WTC11 (cell line): ENCODE measurements at regions not wholly inside any gene's neighbourhood (a gene's known extent, or its start where the extent isn't known, plus 50 kb on each side); places are given as distances from the start of the nearest gene placed in this dataset.

Source experiments
- ATAC-seq: fragments of 200-7000 bp; cut with Tn5 transposase; 2 replicates; pipeline ENCODE4 v1.10.0; 2021; ENCODE audit warnings: mild to moderate bottlenecking, moderate library complexity
- CTCF ChIA-PET: fragments of 300-600 bp; sonication (Branson Sonifier 250); formaldehyde crosslinking; loops from one replicate; lab custom pipeline; 2021; ENCODE audit warnings: antibody characterized with exemption; lab: Charles Lee
- POLR2A ChIA-PET: fragments of 350-600 bp; sonication (Branson Sonifier 250); formaldehyde crosslinking; loops from one replicate; lab custom pipeline; 2021; ENCODE audit warnings: antibody characterized with exemption; lab: Charles Lee
- DNase-seq: peaks from one replicate; pipeline ENCODE4 v3.0.0; 2021; ENCODE audit warnings: low spot score
- H3K27ac Mint-ChIP-seq: 2 replicates; pipeline ENCODE4 v1.8.0; 2021; ENCODE audit warnings: mixed read lengths
- H3K27me3 Mint-ChIP-seq: 2 replicates; pipeline ENCODE4 v1.8.0; 2021; ENCODE audit warnings: low read depth, mild to moderate bottlenecking, moderate library complexity, mixed read lengths
- H3K36me3 Mint-ChIP-seq: 2 replicates; pipeline ENCODE4 v1.8.0; 2021; ENCODE audit warnings: mixed read lengths
- H3K4me1 Mint-ChIP-seq: 2 replicates; pipeline ENCODE4 v1.8.0; 2022; ENCODE audit warnings: mixed read lengths
- H3K4me3 Mint-ChIP-seq: 2 replicates; pipeline ENCODE4 v1.8.0; 2021; ENCODE audit warnings: mild to moderate bottlenecking, moderate library complexity, mixed read lengths
- H3K9me3 Mint-ChIP-seq: 2 replicates; pipeline ENCODE4 v1.8.0; 2021; ENCODE audit warnings: mixed read lengths
- ELF4 ChIP-seq: sonication (generic); formaldehyde crosslinking; IDR thresholded peaks from 2 replicates; pipeline ENCODE4 v1.8.1; 2022; ENCODE audit warnings: low read depth, mild to moderate bottlenecking, moderate library complexity, missing genetic modification reagents
- GRHL2 ChIP-seq: fragments of 250-450 bp; sonication (Bioruptor Pico); IDR thresholded peaks from 2 replicates; pipeline ENCODE4 v1.8.0; 2022; ENCODE audit warnings: mild to moderate bottlenecking, moderate library complexity; ENCODE audit not compliant: insufficient replicate concordance, severe bottlenecking
- MXD4 ChIP-seq: fragments of 250-450 bp; sonication (Bioruptor Pico); IDR thresholded peaks from 2 replicates; pipeline ENCODE4 v1.8.0; 2021; ENCODE audit warnings: mild to moderate bottlenecking, moderate library complexity, borderline replicate concordance
- NFATC4 ChIP-seq: fragments of 250-450 bp; sonication (Bioruptor Pico); IDR thresholded peaks from 2 replicates; pipeline ENCODE4 v1.9.0; 2021; ENCODE audit warnings: mild to moderate bottlenecking
- NR1H2 ChIP-seq: sonication (generic); formaldehyde crosslinking; IDR thresholded peaks from 2 replicates; pipeline ENCODE4 v1.9.0; 2021; ENCODE audit warnings: mild to moderate bottlenecking, moderate library complexity, missing genetic modification reagents
- RELA ChIP-seq: sonication (generic); formaldehyde crosslinking; IDR thresholded peaks from 2 replicates; pipeline ENCODE4 v1.8.1; 2022; ENCODE audit warnings: missing genetic modification reagents, mild to moderate bottlenecking, borderline replicate concordance
- ZNF317 ChIP-seq: sonication (generic); formaldehyde crosslinking; IDR thresholded peaks from 2 replicates; pipeline ENCODE4 v1.8.1; 2023; ENCODE audit warnings: low read depth, mild to moderate bottlenecking, moderate library complexity, missing genetic modification reagents, borderline replicate concordance
- TF ChIP-seq, protein P1 (sequence below): sonication (generic); formaldehyde crosslinking; IDR thresholded peaks from 2 replicates; pipeline ENCODE4 v1.8.0; 2022; ENCODE audit warnings: missing genetic modification reagents
- TF ChIP-seq, protein P2 (sequence below): sonication (generic); formaldehyde crosslinking; IDR thresholded peaks from 2 replicates; pipeline ENCODE4 v1.8.0; 2022; ENCODE audit warnings: mild to moderate bottlenecking, missing genetic modification reagents
- TF ChIP-seq, protein P3 (sequence below): fragments of 250-450 bp; sonication (Bioruptor Pico); IDR thresholded peaks from 2 replicates; pipeline ENCODE4 v1.8.0; 2021; ENCODE audit warnings: mild to moderate bottlenecking
- TF ChIP-seq, protein P4 (sequence below): fragments of 250-450 bp; sonication (Bioruptor Pico); conservative IDR thresholded peaks from 2 replicates; pipeline ENCODE4 v1.9.0; 2021; ENCODE audit warnings: mild to moderate bottlenecking
- TF ChIP-seq, protein P5 (sequence below): fragments of 250-450 bp; sonication (Bioruptor Pico); IDR thresholded peaks from 2 replicates; pipeline ENCODE4 v1.9.0; 2021; ENCODE audit warnings: mild to moderate bottlenecking, borderline replicate concordance
- TF ChIP-seq, protein P6 (sequence below): sonication (generic); formaldehyde crosslinking; IDR thresholded peaks from 2 replicates; pipeline ENCODE4 v1.8.1; 2023; ENCODE audit warnings: mild to moderate bottlenecking, missing genetic modification reagents
- TF ChIP-seq, protein P7 (sequence below): sonication (generic); formaldehyde crosslinking; IDR thresholded peaks from 2 replicates; pipeline ENCODE4 v1.8.1; 2023; ENCODE audit warnings: mild to moderate bottlenecking, moderate library complexity, missing genetic modification reagents

DNA sequence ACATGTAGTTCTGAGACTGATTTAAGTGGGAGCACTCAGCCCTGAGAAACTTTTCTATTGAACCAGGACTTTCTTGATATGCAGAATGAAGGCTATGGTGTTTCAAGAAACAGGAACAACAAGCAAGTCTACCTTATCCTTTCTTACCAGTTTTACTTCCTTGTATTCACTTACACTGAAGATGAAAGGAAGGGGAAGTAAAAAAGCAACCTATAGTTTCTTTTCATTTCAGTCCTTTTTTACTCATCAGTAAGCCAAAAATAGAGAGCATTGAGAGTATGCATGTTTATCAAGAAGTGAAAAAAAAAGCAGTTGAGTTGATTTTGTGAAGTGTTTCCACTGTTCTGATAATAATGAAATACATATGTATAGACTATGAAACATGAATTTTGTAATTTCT, 1010.3 kb downstream of the AMY1C start:
- no peak for DNase-seq
- Mint-ChIP-seq H3K4me1 (no peaks in the 10 kb centered on the region), H3K36me3 (no peaks in the 10 kb centered on the region), H3K4me3 (no peak overlapping the region), H3K9me3 (no peaks in the 10 kb centered on the region), H3K27me3 (no peaks in the 10 kb centered on the region), H3K27ac (no peak overlapping the region)
- no peak for ATAC-seq
- ChIA-PET POLR2A (no interaction called here), CTCF (no interaction called here)
- TF ChIP-seq, protein P1, sequence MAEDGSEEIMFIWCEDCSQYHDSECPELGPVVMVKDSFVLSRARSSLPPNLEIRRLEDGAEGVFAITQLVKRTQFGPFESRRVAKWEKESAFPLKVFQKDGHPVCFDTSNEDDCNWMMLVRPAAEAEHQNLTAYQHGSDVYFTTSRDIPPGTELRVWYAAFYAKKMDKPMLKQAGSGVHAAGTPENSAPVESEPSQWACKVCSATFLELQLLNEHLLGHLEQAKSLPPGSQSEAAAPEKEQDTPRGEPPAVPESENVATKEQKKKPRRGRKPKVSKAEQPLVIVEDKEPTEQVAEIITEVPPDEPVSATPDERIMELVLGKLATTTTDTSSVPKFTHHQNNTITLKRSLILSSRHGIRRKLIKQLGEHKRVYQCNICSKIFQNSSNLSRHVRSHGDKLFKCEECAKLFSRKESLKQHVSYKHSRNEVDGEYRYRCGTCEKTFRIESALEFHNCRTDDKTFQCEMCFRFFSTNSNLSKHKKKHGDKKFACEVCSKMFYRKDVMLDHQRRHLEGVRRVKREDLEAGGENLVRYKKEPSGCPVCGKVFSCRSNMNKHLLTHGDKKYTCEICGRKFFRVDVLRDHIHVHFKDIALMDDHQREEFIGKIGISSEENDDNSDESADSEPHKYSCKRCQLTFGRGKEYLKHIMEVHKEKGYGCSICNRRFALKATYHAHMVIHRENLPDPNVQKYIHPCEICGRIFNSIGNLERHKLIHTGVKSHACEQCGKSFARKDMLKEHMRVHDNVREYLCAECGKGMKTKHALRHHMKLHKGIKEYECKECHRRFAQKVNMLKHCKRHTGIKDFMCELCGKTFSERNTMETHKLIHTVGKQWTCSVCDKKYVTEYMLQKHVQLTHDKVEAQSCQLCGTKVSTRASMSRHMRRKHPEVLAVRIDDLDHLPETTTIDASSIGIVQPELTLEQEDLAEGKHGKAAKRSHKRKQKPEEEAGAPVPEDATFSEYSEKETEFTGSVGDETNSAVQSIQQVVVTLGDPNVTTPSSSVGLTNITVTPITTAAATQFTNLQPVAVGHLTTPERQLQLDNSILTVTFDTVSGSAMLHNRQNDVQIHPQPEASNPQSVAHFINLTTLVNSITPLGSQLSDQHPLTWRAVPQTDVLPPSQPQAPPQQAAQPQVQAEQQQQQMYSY: no peak
- TF ChIP-seq, protein P2, sequence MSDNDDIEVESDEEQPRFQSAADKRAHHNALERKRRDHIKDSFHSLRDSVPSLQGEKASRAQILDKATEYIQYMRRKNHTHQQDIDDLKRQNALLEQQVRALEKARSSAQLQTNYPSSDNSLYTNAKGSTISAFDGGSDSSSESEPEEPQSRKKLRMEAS: no peak
- TF ChIP-seq ELF4 (no peak), NR1H2 (no peak), MXD4 (CRISPR knock-in tag) (no peak), NFATC4 (CRISPR knock-in tag) (no peak), GRHL2 (CRISPR knock-in tag) (no peak), RELA (CRISPR knock-in tag) (no peak), ZNF317 (CRISPR knock-in tag) (no peak)
- TF ChIP-seq, protein P3, sequence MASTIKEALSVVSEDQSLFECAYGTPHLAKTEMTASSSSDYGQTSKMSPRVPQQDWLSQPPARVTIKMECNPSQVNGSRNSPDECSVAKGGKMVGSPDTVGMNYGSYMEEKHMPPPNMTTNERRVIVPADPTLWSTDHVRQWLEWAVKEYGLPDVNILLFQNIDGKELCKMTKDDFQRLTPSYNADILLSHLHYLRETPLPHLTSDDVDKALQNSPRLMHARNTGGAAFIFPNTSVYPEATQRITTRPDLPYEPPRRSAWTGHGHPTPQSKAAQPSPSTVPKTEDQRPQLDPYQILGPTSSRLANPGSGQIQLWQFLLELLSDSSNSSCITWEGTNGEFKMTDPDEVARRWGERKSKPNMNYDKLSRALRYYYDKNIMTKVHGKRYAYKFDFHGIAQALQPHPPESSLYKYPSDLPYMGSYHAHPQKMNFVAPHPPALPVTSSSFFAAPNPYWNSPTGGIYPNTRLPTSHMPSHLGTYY (CRISPR knock-in tag): no peak
- TF ChIP-seq, protein P4, sequence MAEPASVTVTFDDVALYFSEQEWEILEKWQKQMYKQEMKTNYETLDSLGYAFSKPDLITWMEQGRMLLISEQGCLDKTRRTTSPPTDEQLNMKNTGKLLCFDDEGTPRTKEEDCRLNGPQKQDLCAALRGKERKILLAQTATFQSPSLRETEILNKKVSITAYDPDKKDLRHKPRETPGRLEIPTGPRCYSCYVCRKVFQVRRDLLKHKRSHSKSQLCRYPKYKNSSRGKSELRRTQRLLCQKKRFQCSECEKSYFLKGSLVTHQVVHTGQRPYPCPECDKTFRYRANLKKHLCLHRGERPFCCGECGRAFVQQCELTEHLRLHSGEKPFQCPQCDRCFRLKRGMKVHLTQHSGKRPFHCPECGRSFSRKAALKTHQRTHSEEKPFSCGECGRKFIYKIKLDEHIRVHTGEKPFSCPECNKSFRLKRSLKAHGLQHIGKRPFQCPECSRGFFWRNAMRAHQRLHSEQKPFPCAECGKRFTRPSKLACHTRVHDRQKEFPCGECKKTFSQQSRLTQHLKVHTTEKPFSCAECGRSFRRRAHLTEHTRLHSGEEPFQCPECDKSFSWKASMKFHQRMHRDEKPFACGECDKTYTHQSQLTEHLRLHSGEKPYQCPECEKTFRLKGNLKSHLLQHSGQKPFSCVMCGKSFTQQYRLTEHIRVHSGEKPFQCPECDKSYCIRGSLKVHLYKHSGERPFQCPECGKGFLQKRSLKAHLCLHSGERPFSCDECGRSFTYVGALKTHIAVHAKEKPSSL (CRISPR knock-in tag): no peak
- TF ChIP-seq, protein P5, sequence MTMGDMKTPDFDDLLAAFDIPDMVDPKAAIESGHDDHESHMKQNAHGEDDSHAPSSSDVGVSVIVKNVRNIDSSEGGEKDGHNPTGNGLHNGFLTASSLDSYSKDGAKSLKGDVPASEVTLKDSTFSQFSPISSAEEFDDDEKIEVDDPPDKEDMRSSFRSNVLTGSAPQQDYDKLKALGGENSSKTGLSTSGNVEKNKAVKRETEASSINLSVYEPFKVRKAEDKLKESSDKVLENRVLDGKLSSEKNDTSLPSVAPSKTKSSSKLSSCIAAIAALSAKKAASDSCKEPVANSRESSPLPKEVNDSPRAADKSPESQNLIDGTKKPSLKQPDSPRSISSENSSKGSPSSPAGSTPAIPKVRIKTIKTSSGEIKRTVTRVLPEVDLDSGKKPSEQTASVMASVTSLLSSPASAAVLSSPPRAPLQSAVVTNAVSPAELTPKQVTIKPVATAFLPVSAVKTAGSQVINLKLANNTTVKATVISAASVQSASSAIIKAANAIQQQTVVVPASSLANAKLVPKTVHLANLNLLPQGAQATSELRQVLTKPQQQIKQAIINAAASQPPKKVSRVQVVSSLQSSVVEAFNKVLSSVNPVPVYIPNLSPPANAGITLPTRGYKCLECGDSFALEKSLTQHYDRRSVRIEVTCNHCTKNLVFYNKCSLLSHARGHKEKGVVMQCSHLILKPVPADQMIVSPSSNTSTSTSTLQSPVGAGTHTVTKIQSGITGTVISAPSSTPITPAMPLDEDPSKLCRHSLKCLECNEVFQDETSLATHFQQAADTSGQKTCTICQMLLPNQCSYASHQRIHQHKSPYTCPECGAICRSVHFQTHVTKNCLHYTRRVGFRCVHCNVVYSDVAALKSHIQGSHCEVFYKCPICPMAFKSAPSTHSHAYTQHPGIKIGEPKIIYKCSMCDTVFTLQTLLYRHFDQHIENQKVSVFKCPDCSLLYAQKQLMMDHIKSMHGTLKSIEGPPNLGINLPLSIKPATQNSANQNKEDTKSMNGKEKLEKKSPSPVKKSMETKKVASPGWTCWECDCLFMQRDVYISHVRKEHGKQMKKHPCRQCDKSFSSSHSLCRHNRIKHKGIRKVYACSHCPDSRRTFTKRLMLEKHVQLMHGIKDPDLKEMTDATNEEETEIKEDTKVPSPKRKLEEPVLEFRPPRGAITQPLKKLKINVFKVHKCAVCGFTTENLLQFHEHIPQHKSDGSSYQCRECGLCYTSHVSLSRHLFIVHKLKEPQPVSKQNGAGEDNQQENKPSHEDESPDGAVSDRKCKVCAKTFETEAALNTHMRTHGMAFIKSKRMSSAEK (CRISPR knock-in tag): no peak
- TF ChIP-seq, protein P6, sequence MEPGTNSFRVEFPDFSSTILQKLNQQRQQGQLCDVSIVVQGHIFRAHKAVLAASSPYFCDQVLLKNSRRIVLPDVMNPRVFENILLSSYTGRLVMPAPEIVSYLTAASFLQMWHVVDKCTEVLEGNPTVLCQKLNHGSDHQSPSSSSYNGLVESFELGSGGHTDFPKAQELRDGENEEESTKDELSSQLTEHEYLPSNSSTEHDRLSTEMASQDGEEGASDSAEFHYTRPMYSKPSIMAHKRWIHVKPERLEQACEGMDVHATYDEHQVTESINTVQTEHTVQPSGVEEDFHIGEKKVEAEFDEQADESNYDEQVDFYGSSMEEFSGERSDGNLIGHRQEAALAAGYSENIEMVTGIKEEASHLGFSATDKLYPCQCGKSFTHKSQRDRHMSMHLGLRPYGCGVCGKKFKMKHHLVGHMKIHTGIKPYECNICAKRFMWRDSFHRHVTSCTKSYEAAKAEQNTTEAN (CRISPR knock-in tag): no peak
- TF ChIP-seq, protein P7, sequence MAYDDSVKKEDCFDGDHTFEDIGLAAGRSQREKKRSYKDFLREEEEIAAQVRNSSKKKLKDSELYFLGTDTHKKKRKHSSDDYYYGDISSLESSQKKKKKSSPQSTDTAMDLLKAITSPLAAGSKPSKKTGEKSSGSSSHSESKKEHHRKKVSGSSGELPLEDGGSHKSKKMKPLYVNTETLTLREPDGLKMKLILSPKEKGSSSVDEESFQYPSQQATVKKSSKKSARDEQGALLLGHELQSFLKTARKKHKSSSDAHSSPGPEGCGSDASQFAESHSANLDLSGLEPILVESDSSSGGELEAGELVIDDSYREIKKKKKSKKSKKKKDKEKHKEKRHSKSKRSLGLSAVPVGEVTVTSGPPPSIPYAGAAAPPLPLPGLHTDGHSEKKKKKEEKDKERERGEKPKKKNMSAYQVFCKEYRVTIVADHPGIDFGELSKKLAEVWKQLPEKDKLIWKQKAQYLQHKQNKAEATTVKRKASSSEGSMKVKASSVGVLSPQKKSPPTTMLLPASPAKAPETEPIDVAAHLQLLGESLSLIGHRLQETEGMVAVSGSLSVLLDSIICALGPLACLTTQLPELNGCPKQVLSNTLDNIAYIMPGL: no peak
